ENCODE measurements at regions not wholly inside any gene's neighbourhood (a gene's known extent, or its start where the extent isn't known, plus 50 kb on each side); places are given as distances from the start of the nearest gene placed in this dataset.

GRCh38 chr2:220940646-220941045, 631.5 kb downstream of the EPHA4 start:
- H3K27me3 ChIP-seq (ENCODE audit: insufficient read depth, low read length): no peaks in the 10 kb centered on the region
- H3K4me3 ChIP-seq (ENCODE audit: low read depth, low read length): no peak overlapping the region
- no peaks in the 10 kb centered on the region for H3K4me1 ChIP-seq (ENCODE audit: control insufficient read depth, insufficient read depth, low read length, unreplicated experiment)
- no peak overlapping the region for H2AFZ ChIP-seq (ENCODE audit: low read length, unreplicated experiment)
- no peaks in the 10 kb centered on the region for H3K79me2 ChIP-seq (ENCODE audit: control insufficient read depth, insufficient read depth, low read length, unreplicated experiment)
- H3K27ac ChIP-seq (ENCODE audit: low read depth, low read length): no peak overlapping the region
- H3K36me3 ChIP-seq (ENCODE audit: insufficient read depth, low read length): no peaks in the 10 kb centered on the region

GRCh38 chr2:220941683-220942082, 630.4 kb downstream of the EPHA4 start:
- H3K27ac ChIP-seq (ENCODE audit: low read depth, low read length): no peak overlapping the region
- H3K4me1 ChIP-seq (ENCODE audit: control insufficient read depth, insufficient read depth, low read length, unreplicated experiment): no peaks in the 10 kb centered on the region
- H3K4me3 ChIP-seq (ENCODE audit: low read depth, low read length): no peak overlapping the region
- no peaks in the 10 kb centered on the region for H3K79me2 ChIP-seq (ENCODE audit: control insufficient read depth, insufficient read depth, low read length, unreplicated experiment)
- no peaks in the 10 kb centered on the region for H3K36me3 ChIP-seq (ENCODE audit: insufficient read depth, low read length)
- H2AFZ ChIP-seq (ENCODE audit: low read length, unreplicated experiment): no peak overlapping the region
- H3K27me3 ChIP-seq (ENCODE audit: insufficient read depth, low read length): no peaks in the 10 kb centered on the region

- Histone ChIP-seq H2AFZ (ENCODE audit: low read length, unreplicated experiment) (no peak overlapping the region), H3K4me3 (ENCODE audit: low read depth, low read length) (no peak overlapping the region), H3K27me3 (ENCODE audit: insufficient read depth, low read length) (no peaks in the 10 kb centered on the region), H3K79me2 (ENCODE audit: control insufficient read depth, insufficient read depth, low read length, unreplicated experiment) (no peaks in the 10 kb centered on the region), H3K36me3 (ENCODE audit: insufficient read depth, low read length) (no peaks in the 10 kb centered on the region), H3K27ac (ENCODE audit: low read depth, low read length) (no peak overlapping the region), H3K4me1 (ENCODE audit: control insufficient read depth, insufficient read depth, low read length, unreplicated experiment) (no peaks in the 10 kb centered on the region)
These were observed 625.6 kb downstream of the EPHA4 start for GRCh38 chr2:220946552-220946951.

GRCh38 chr2:220948579-220948978, 623.5 kb downstream of the EPHA4 start:
- H2AFZ ChIP-seq (ENCODE audit: low read length, unreplicated experiment): no peak overlapping the region
- no peak overlapping the region for H3K27ac ChIP-seq (ENCODE audit: low read depth, low read length)

GRCh38 chr2:220949466-220949865, 622.6 kb downstream of the EPHA4 start:
- Histone ChIP-seq H3K36me3 (ENCODE audit: insufficient read depth, low read length) (no peaks in the 10 kb centered on the region), H3K27me3 (ENCODE audit: insufficient read depth, low read length) (no peaks in the 10 kb centered on the region), H3K4me3 (ENCODE audit: low read depth, low read length) (no peak overlapping the region), H3K4me1 (ENCODE audit: control insufficient read depth, insufficient read depth, low read length, unreplicated experiment) (no peaks in the 10 kb centered on the region), H3K79me2 (ENCODE audit: control insufficient read depth, insufficient read depth, low read length, unreplicated experiment) (no peaks in the 10 kb centered on the region), H3K27ac (ENCODE audit: low read depth, low read length) (no peak overlapping the region), H2AFZ (ENCODE audit: low read length, unreplicated experiment) (no peak overlapping the region)

More at GRCh38 chr2:220948579-220948978, 623.5 kb downstream of the EPHA4 start:
- no peak overlapping the region for H3K4me3 ChIP-seq (ENCODE audit: low read depth, low read length)
- H3K36me3 ChIP-seq (ENCODE audit: insufficient read depth, low read length): no peaks in the 10 kb centered on the region
- H3K79me2 ChIP-seq (ENCODE audit: control insufficient read depth, insufficient read depth, low read length, unreplicated experiment): no peaks in the 10 kb centered on the region
- H3K27me3 ChIP-seq (ENCODE audit: insufficient read depth, low read length): no peaks in the 10 kb centered on the region
- no peaks in the 10 kb centered on the region for H3K4me1 ChIP-seq (ENCODE audit: control insufficient read depth, insufficient read depth, low read length, unreplicated experiment)

- H3K4me1 ChIP-seq (ENCODE audit: control insufficient read depth, insufficient read depth, low read length, unreplicated experiment): no peaks in the 10 kb centered on the region
- H3K27ac ChIP-seq (ENCODE audit: low read depth, low read length): no peak overlapping the region
- no peaks in the 10 kb centered on the region for H3K36me3 ChIP-seq (ENCODE audit: insufficient read depth, low read length)
- H3K79me2 ChIP-seq (ENCODE audit: control insufficient read depth, insufficient read depth, low read length, unreplicated experiment): no peaks in the 10 kb centered on the region
- no peak overlapping the region for H2AFZ ChIP-seq (ENCODE audit: low read length, unreplicated experiment)
- H3K4me3 ChIP-seq (ENCODE audit: low read depth, low read length): no peak overlapping the region
- no peaks in the 10 kb centered on the region for H3K27me3 ChIP-seq (ENCODE audit: insufficient read depth, low read length)
These were observed 616.3 kb downstream of the EPHA4 start for GRCh38 chr2:220955776-220956175.

- Histone ChIP-seq H3K4me1 (ENCODE audit: control insufficient read depth, insufficient read depth, low read length, unreplicated experiment) (no peaks in the 10 kb centered on the region), H3K79me2 (ENCODE audit: control insufficient read depth, insufficient read depth, low read length, unreplicated experiment) (no peaks in the 10 kb centered on the region), H3K4me3 (ENCODE audit: low read depth, low read length) (no peak overlapping the region), H3K36me3 (ENCODE audit: insufficient read depth, low read length) (no peaks in the 10 kb centered on the region), H3K27ac (ENCODE audit: low read depth, low read length) (no peak overlapping the region), H3K27me3 (ENCODE audit: insufficient read depth, low read length) (no peaks in the 10 kb centered on the region), H2AFZ (ENCODE audit: low read length, unreplicated experiment) (no peak overlapping the region)
These were observed 615.7 kb downstream of the EPHA4 start for GRCh38 chr2:220956429-220956828.

GRCh38 chr2:220959391-220959802, 612.7 kb downstream of the EPHA4 start:
- Histone ChIP-seq H3K27me3 (ENCODE audit: insufficient read depth, low read length) (no peaks in the 10 kb centered on the region), H3K4me1 (ENCODE audit: control insufficient read depth, insufficient read depth, low read length, unreplicated experiment) (no peaks in the 10 kb centered on the region), H3K27ac (ENCODE audit: low read depth, low read length) (no peak overlapping the region), H3K79me2 (ENCODE audit: control insufficient read depth, insufficient read depth, low read length, unreplicated experiment) (no peaks in the 10 kb centered on the region), H3K36me3 (ENCODE audit: insufficient read depth, low read length) (no peaks in the 10 kb centered on the region), H3K4me3 (ENCODE audit: low read depth, low read length) (no peak overlapping the region), H2AFZ (ENCODE audit: low read length, unreplicated experiment) (no peak overlapping the region)

- H3K27ac ChIP-seq (ENCODE audit: low read depth, low read length): no peak overlapping the region
These were observed 610.8 kb downstream of the EPHA4 start for GRCh38 chr2:220961143-220961860.

GRCh38 chr2:220962556-220962955, 609.5 kb downstream of the EPHA4 start:
- H3K79me2 ChIP-seq (ENCODE audit: control insufficient read depth, insufficient read depth, low read length, unreplicated experiment): no peaks in the 10 kb centered on the region
- no peaks in the 10 kb centered on the region for H3K27me3 ChIP-seq (ENCODE audit: insufficient read depth, low read length)
- H2AFZ ChIP-seq (ENCODE audit: low read length, unreplicated experiment): no peak overlapping the region
- H3K4me3 ChIP-seq (ENCODE audit: low read depth, low read length): no peak overlapping the region
- no peaks in the 10 kb centered on the region for H3K36me3 ChIP-seq (ENCODE audit: insufficient read depth, low read length)
- no peaks in the 10 kb centered on the region for H3K4me1 ChIP-seq (ENCODE audit: control insufficient read depth, insufficient read depth, low read length, unreplicated experiment)
- no peak overlapping the region for H3K27ac ChIP-seq (ENCODE audit: low read depth, low read length)

More at GRCh38 chr2:220961143-220961860, 610.8 kb downstream of the EPHA4 start:
- Histone ChIP-seq H3K4me1 (ENCODE audit: control insufficient read depth, insufficient read depth, low read length, unreplicated experiment) (no peaks in the 10 kb centered on the region), H3K36me3 (ENCODE audit: insufficient read depth, low read length) (no peaks in the 10 kb centered on the region), H3K79me2 (ENCODE audit: control insufficient read depth, insufficient read depth, low read length, unreplicated experiment) (no peaks in the 10 kb centered on the region), H2AFZ (ENCODE audit: low read length, unreplicated experiment) (no peak overlapping the region), H3K27me3 (ENCODE audit: insufficient read depth, low read length) (no peaks in the 10 kb centered on the region), H3K4me3 (ENCODE audit: low read depth, low read length) (no peak overlapping the region)

- Histone ChIP-seq H3K27me3 (ENCODE audit: insufficient read depth, low read length) (no peaks in the 10 kb centered on the region), H3K27ac (ENCODE audit: low read depth, low read length) (no peak overlapping the region), H3K36me3 (ENCODE audit: insufficient read depth, low read length) (no peaks in the 10 kb centered on the region), H3K79me2 (ENCODE audit: control insufficient read depth, insufficient read depth, low read length, unreplicated experiment) (no peaks in the 10 kb centered on the region), H2AFZ (ENCODE audit: low read length, unreplicated experiment) (no peak overlapping the region), H3K4me1 (ENCODE audit: control insufficient read depth, insufficient read depth, low read length, unreplicated experiment) (no peaks in the 10 kb centered on the region), H3K4me3 (ENCODE audit: low read depth, low read length) (no peak overlapping the region)
These were observed 609.0 kb downstream of the EPHA4 start for GRCh38 chr2:220963076-220963475.
